GM04503 (cell line): ENCODE measurements at regions not wholly inside any gene's neighbourhood (a gene's known extent, or its start where the extent isn't known, plus 50 kb on each side); places are given as distances from the start of the nearest gene placed in this dataset.

Experiments
- DNase-seq: peaks from one replicate; pipeline ENCODE4 v3.0.0-alpha.2; 2012; ENCODE audit warnings: low read depth

DNA sequence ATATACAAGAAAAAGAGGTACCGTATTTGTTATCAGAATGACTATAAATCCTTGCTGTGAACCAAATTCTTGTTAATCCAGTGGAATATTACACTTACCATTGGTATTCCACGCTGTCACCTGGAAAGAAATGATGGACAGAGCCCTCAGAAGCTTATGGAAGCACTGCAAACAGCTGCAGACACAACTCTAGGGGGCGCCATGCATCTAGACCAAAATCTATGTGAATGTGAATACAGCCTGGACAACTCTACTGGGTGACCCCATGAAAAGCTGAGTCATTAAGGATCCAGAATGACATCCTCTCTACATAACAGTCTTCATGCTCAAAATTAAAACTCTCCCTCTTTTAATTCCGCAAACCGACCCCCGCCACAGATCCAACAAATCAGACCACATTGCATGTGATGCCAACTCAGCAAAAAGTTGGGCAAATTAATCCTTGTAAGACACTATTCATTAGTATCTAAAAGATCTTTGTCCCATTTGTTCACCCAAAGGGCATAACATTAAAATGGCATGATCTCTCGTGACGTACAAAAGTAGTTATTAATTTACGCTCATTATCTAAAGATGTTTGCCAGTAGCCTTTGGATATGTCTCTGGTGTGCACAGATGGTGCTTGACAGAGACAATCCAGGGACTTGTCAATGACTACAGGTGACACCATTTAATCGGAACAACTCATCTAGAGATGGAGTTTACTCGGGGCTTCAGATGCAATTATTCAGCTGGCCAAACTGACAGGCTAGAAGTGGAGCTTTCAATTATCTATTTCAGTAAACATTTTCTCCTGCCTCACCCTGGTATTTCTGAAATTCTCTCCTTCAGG lies 552.7 kb upstream of the PSMD7 start:
- DNase-seq = no peak

DNA sequence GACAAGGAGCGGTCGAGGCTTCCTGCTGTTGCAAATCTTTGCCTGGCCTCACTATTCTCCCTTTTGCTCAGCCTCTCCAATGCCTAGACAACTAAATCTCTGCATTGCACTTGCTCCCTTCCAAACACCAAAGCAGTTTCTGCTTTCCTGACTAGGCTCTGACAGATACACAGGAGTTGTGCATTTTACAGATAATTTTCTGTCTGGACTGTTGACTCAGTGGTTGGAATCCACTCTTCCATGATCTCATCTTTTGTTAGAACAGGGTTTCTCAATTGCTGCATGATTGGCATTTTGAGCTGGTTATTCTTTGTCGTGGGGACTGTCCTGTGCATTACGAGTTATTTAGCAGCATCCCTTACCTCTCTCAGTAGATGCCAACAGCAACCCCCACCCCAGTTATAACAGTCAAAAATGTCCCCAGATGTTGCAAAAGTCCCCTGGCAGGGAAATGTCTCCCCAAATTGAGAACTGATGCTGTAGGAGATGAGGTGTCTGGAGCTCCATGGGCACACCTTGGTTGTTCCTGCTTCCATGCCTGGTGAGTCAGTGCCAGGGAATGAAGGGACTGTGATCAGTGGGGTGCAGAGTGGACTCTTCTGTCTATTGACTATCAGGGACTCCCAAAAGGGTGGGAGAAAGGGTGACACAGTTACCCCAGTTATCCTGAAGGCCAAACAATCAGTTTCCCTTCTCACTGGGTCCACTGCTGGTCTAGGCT lies 557.4 kb upstream of the PSMD7 start:
- no peak for DNase-seq

DNA sequence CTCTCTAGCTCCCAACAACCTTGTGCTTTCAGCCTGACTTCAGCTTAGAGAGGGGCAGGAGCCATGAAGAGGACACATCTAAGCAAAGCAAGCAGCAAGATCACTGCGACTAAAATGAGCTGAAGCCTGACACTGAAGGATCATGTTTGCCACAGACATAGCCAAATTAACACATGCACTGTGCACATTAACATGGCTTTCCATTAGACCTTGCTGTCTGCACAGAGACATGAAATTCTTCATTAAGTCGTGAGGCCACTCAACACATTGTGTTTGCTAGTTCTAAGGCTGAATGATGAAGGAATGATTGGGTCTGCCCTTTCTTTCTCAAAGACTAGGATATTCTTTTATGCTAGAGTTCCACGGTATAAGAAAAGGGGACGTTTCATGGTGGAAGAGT lies 558.3 kb upstream of the PSMD7 start:
- DNase-seq = no peak

DNA sequence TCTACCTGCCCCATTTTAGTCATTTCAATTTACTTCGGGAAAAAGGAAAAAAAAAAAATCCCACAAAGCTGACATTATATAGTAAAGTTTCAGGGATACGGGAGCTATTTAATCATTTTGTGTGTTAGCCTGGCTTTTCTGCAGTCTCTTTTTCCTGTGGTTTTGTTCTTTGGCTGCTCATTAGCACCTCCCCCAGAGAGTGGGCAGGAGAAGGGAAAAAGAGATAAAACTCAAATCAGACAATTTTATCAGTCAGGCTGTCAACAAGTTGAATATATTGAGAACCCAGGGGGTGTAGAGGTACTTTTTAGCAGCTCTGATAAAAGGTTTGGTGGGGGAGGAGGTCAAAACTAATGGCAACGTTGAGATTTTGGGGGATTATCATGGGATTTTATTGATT lies 559.0 kb upstream of the PSMD7 start:
- no peak for DNase-seq

GRCh38 chr16:73735954-73736353 lies 560.7 kb upstream of the PSMD7 start:
- no peak for DNase-seq

GRCh38 chr16:73735018-73735417 lies 561.6 kb upstream of the PSMD7 start:
- DNase-seq = peak; percentile 2

- no peak for DNase-seq
Observed at GRCh38 chr16:73732681-73733080, 563.9 kb upstream of the PSMD7 start.

- DNase-seq = no peak
Observed at GRCh38 chr16:73732143-73732542, 564.5 kb upstream of the PSMD7 start.

DNA sequence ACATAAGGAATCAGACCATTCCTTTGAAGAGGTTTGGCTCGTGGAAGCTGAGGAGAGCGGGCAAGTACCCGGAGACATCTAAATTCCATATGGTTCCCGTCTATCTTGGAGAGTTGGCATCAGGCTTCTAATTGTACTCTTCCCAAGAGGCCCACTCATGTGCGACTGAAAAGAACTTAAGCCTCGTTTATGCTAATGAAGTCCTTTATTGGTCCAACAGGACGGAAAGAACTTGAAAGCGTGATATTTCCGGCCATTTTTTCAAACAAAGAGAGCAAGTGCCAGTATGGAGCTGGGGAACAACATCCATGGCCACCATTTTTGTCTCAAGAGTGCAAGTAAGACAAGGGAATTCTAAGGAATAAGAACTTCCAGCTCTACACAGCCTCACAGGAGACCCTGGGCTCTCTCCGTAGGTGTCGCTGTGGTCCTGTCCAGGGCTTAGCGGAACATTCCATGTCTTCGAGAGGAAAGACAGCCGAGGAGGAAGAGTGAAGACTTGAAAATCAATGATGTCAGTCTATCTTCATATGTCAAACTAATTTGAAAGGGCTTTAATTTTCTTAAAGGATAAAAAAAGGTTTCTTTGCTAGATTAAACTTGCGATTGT lies 566.0 kb upstream of the PSMD7 start:
- DNase-seq = no peak

DNA sequence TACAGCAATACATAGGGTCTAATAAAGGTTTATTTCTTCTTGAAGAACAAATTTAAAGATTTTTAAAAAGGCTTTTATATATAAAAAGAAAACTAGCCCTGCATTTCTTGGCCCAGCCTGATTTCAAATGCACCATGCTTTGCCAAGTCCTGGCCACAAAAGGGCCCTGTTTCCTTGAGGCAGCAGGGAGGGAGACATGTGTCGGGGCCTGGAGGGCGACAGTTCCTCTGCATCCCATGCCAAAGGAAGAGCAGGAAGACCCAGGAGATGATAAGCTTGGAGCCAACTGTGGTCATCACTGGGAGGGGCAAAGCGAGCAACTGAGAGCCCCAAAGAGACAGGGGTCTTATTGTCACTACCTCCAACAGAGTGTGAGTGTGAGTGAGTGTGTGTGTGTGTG lies 571.5 kb upstream of the PSMD7 start:
- DNase-seq = no peak

DNA sequence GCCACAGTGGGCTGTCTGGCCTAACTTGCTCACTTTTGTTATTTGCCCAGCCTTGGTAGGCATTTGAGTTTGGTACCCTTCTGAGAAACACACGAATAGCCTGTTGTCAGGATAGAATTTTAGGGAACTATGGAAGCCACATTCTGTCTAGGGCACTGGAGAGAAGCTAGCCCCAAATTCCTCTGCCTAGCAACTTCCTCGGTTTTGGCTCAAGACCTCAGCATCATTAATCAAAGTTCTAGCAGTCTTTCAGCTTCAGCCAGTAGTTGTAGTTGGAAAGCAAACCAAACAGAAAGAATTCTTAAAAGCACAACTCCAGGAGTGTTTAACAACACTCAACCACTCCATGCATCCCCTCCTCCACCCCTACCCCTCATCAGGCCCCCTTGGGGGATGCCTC lies 572.1 kb upstream of the PSMD7 start:
- DNase-seq = no peak

- DNase-seq = no peak
Observed at GRCh38 chr16:73717266-73717974, 579.2 kb upstream of the PSMD7 start.

- DNase-seq = no peak
Observed at GRCh38 chr16:73714976-73715375, 581.6 kb upstream of the PSMD7 start.

DNA sequence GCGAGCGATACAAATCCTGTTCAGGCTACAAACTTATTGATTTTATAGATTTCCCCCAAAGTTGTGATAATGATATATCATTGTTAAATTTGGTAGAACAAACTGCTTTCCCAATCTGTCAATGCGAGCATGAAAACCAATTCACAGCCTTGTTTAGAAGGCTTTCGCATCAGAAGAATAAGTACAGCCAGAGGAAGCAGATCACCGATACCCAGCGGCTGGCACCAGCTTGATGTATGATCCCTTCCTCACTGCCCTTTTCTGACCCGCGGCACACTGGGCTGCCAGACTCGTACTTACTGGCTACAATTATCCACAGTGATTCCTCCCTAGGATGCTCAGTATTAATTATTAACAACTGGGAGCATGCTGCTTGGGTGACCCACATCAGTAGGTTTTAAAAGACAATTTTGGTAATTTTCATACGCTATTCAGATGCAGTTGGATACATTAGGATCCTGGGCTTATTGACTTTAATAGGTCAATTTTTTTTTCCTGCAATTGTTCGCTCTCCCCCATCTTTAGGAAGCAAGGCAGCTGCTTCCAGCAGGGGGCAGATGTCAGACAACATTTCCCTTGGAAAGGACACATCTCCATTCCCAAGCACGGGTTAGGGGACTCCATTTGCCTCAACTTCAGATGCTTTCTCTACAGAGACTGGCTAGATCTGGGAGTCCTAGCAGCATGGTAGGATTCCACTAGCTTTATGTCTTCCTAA lies 582.7 kb upstream of the PSMD7 start:
- no peak for DNase-seq

DNA sequence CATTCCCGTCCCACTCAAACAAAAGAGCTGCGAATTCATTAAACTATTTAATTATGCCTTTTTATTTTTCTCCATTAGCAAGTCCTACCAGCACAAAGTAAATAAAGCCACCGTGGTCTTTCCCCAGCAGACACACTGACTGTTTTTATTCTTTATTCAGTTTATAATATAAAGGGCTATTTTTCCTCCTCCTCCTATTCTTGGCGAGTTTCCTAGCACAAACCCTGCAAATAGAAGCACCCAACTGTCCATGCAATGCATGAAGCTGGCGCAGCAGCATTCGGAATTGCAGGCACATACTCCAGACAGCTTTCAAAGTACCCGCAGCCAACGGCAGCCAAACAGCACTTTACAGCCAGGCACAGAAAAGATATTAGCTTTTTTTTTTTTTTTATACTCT lies 583.4 kb upstream of the PSMD7 start:
- DNase-seq = no peak

DNA sequence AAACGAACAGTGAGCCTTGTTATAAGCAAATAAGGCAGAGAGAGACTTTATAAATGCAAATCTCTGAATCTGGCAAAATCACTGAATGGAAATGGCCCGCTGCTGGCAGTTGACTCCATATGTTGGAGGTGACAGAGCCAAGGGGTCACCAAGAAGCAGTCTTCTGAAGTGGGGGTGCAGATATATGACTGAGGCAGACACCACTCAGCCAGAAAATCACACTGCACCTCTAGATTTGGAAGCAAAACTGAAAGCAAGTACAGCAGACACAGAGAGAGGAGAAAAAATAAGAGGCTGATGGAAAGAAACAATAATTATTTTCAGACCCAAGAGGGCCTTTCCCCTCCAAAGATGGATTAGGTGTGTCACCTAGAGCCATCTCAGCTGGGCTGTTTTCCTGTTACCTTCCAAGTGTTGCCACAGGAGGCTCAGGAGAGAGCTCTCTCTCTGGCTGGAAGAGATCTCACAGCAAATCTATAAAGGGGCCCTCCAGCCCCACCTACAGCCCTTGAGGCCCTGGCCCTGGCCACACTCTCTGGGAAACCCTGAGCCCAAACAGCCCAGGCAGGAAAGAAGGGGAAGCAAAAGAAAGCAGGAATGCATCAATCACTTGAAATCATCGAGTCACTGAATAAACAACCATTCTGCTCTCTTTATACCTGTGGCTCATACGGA lies 585.1 kb upstream of the PSMD7 start:
- DNase-seq = no peak

DNA sequence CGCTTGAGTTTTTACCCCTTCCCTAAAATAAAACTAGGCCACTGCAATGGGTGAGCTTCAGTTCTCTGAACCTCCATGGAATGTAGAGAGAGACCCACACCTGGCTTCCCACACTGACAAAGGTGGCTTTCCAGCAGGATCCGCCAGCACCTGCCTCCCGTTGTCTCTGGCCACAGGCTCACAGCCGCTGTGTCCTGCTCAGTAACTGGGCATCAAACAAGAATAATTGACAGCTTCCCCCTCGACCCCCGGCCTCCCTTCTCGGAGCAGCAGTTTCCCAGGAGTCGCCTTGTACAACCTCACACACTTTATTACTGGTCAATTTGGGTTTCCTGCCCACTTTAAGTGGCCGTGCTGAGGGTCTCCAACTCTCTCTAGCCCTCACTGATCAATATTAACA lies 586.1 kb upstream of the PSMD7 start:
- no peak for DNase-seq

DNA sequence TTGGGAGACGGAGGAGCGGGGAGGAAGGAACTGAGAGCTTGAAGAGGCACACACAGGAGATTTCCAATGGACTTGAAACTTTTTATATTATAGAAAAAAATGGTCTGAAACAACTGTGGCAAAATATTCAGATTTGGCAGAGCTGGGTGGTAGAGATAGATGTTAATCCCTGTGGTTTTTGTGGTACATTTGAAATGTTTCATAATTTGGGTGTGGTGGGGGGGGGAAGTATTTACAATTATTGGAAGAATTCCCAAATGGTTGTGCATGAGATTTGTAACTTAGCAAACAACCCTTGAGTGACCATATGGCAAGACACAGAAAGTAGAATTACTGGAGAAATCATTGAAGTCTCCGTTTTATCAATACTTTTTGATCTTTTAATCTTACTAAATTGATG lies 588.8 kb upstream of the PSMD7 start:
- DNase-seq = no peak

DNA sequence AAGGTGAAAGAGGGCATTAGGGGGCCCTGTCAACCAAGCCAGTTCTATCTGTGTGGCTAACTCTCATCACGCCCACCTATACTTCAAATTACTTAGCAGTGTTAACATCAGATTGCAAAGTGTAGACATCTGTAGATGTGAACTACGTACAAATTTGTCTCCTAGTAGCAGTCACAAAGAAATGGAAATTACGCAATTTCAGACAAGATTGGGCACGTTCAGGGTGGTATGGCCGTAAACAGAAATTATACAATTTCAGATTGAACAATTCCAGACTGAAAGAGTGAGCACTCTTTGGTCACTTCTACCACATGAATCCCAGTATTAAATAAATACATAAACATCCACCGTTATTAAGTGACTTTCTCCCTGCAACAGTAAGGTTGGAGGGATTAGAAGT lies 592.7 kb upstream of the PSMD7 start:
- no peak for DNase-seq

- no peak for DNase-seq
Observed at GRCh38 chr16:73697336-73697735, 599.3 kb upstream of the PSMD7 start.

GRCh38 chr16:73692861-73693260 lies 603.8 kb upstream of the PSMD7 start:
- no peak for DNase-seq
